GM12878 (cell line): ENCODE measurements at regions not wholly inside any gene's neighbourhood (a gene's known extent, or its start where the extent isn't known, plus 50 kb on each side); places are given as distances from the start of the nearest gene placed in this dataset.
A peak's percentile ranks its signal among the peaks of the same experiment; 100 is the strongest.

Experiments
- ATAC-seq: fragments of 200-7000 bp; cut with Tn5 transposase; 3 replicates; pipeline ENCODE4 v1.9.1; 2020; ENCODE audit warnings: mild to moderate bottlenecking, moderate library complexity
- BruUV-seq: library from RNA; stranded (reverse); fragments of 400-500 nt; replicated peaks from 2 replicates; lab custom pipeline; 2021; lab: Mats Ljungman, UMichigan
- CTCF ChIA-PET: fragments of 300-600 bp; sonication (Branson Sonifier 250); formaldehyde crosslinking; extraction: SDS; loops from one replicate; lab custom pipeline; 2021; ENCODE audit warnings: inconsistent platforms; lab: Yijun Ruan, JAX
- POLR2A ChIA-PET: fragments of 350-600 bp; formaldehyde crosslinking; extraction: SDS; loops from one replicate; lab custom pipeline; 2021; ENCODE audit warnings: inconsistent platforms; lab: Charles Lee
- RAD21 ChIA-PET: fragments of 300-600 bp; sonication (Branson Sonifier 250); formaldehyde crosslinking; loops from one replicate; lab custom pipeline; 2023; ENCODE audit warnings: antibody characterized with exemption; ENCODE audit not compliant: unreplicated experiment; lab: Charles Lee
- SMC1A ChIA-PET: fragments of 300-600 bp; sonication (Branson Sonifier 250); formaldehyde crosslinking; loops from one replicate; lab custom pipeline; 2023; ENCODE audit not compliant: unreplicated experiment, uncharacterized antibody; lab: Charles Lee
- DNase-seq: peaks from one replicate; pipeline ENCODE4 v3.0.0-alpha.2; 2011; ENCODE audit warnings: low read depth, low spot score
- FAIRE-seq: peaks from 3 replicates; lab custom pipeline; 2011; peaks lifted over from hg19 to GRCh38; lab: Jason Lieb, UNC
- H2AFZ ChIP-seq: 2 replicates; pipeline ENCODE4 v1.6.0; 2011; ENCODE audit warnings: low read depth, low read length, control low read depth; ENCODE audit not compliant: control insufficient read depth
- H3K27ac ChIP-seq: 2 replicates; pipeline ENCODE4 v1.5.1; 2011; ENCODE audit warnings: control low read depth; ENCODE audit not compliant: control insufficient read depth, insufficient read depth
- H3K27me3 ChIP-seq, 2 experiments: replicated peaks in 1 of 2; 2 replicates each; pipeline versions ENCODE4 v1.6.0 to v1.6.1; 2011; ENCODE audit warnings: low read length in 1 of 2; ENCODE audit not compliant: control insufficient read depth in 2 of 2, insufficient read depth in 2 of 2
- H3K36me3 ChIP-seq, 2 experiments: 2 replicates each; pipeline ENCODE4 v1.5.1; 2011; ENCODE audit warnings: low read length in 1 of 2; ENCODE audit not compliant: control insufficient read depth in 2 of 2, insufficient read depth in 2 of 2
- H3K4me1 ChIP-seq: 2 replicates; pipeline ENCODE4 v1.6.1; 2011; ENCODE audit warnings: mild to moderate bottlenecking, low read length, moderate library complexity, mixed read lengths; ENCODE audit not compliant: control insufficient read depth, insufficient read depth
- H3K4me2 ChIP-seq: 2 replicates; pipeline ENCODE4 v1.6.0; 2011; ENCODE audit warnings: control low read depth; ENCODE audit not compliant: control insufficient read depth, insufficient read depth
- H3K4me3 ChIP-seq: fragments of 200-600 bp; sonication (generic); 2 replicates; pipeline ENCODE4 v1.5.1; 2016
- H3K79me2 ChIP-seq: 2 replicates; pipeline ENCODE4 v1.6.0; 2011; ENCODE audit warnings: low read length; ENCODE audit not compliant: control insufficient read depth, insufficient read depth
- H3K9ac ChIP-seq: 2 replicates; pipeline ENCODE4 v1.8.0; 2011; ENCODE audit warnings: low read length, control low read depth, mixed read lengths; ENCODE audit not compliant: control insufficient read depth, insufficient read depth
- H3K9me3 ChIP-seq: replicated peaks from 3 replicates; pipeline ENCODE4 v1.5.1; 2011; ENCODE audit warnings: mild to moderate bottlenecking, low read length; ENCODE audit not compliant: control insufficient read depth, insufficient read depth
- H4K20me1 ChIP-seq: 2 replicates; pipeline ENCODE4 v1.6.0; 2011; ENCODE audit not compliant: control insufficient read depth, insufficient read depth
- ATF7 ChIP-seq: fragments of 450-650 bp; IDR thresholded peaks from 2 replicates; pipeline ENCODE4 v1.6.1; 2016; ENCODE audit warnings: low read depth, mild to moderate bottlenecking
- CREM ChIP-seq: IDR thresholded peaks from 2 replicates; pipeline ENCODE4 v1.6.1; 2014; ENCODE audit warnings: antibody characterized with exemption, low read depth
- EED ChIP-seq: sonication (generic); IDR thresholded peaks from 2 replicates; pipeline ENCODE4 v1.6.1; 2016; ENCODE audit warnings: antibody characterized with exemption, low read depth
- ETV6 ChIP-seq, 2 experiments: fragments of 450-650 bp in 1 of 2; IDR thresholded peaks in 1 of 2; conservative IDR thresholded peaks in 1 of 2; 2 replicates each; pipeline ENCODE4 v1.6.1; 2014; ENCODE audit warnings: antibody characterized with exemption in 1 of 2, borderline replicate concordance in 1 of 2, low read depth in 1 of 2, mild to moderate bottlenecking in 1 of 2, moderate library complexity in 1 of 2
- HCFC1 ChIP-seq: fragments of 150-350 bp; IDR thresholded peaks from 2 replicates; pipeline ENCODE4 v1.6.1; 2014; ENCODE audit warnings: low read length
- MEF2A ChIP-seq: IDR thresholded peaks from 2 replicates; pipeline ENCODE4 v1.6.1; 2011; ENCODE audit warnings: low read depth, mild to moderate bottlenecking, low read length, moderate library complexity; ENCODE audit not compliant: insufficient read depth
- NFIC ChIP-seq: IDR thresholded peaks from 2 replicates; pipeline ENCODE4 v1.6.1; 2012; ENCODE audit warnings: low read depth, mild to moderate bottlenecking, inconsistent platforms, low read length, moderate library complexity
- RAD51 ChIP-seq: fragments of 450-650 bp; IDR thresholded peaks from 2 replicates; pipeline ENCODE4 v1.6.1; 2016; ENCODE audit warnings: moderate library complexity, mild to moderate bottlenecking, inconsistent platforms
- RELA ChIP-seq: fragments of 450-650 bp; IDR thresholded peaks from 2 replicates; pipeline ENCODE4 v1.8.0; 2014; ENCODE audit warnings: borderline replicate concordance; ENCODE audit not compliant: partially characterized antibody
- SMARCA5 ChIP-seq: fragments of 450-650 bp; IDR thresholded peaks from 2 replicates; pipeline ENCODE4 v1.6.1; 2017; ENCODE audit warnings: mild to moderate bottlenecking
- SREBF1 ChIP-seq: IDR thresholded peaks from 2 replicates; pipeline ENCODE4 v1.6.1; 2012; ENCODE audit warnings: mild to moderate bottlenecking, low read length
- TBL1XR1 ChIP-seq: IDR thresholded peaks from 2 replicates; pipeline ENCODE4 v1.6.1; 2012; ENCODE audit warnings: low read depth, low read length, improper control_type of control experiment
- YY1 ChIP-seq: IDR thresholded peaks from 2 replicates; pipeline ENCODE4 v1.6.1; 2011; ENCODE audit warnings: low read depth, mild to moderate bottlenecking, low read length
- ZNF384 ChIP-seq: IDR thresholded peaks from 2 replicates; pipeline ENCODE4 v1.6.1; 2012; ENCODE audit warnings: low read depth, mild to moderate bottlenecking, low read length, improper control_type of control experiment, borderline replicate concordance
- WGBS: methylation state at CpG from one replicate; pipeline ENCODE4 v1.1.6; 2016; ENCODE audit warnings: low lambda C conversion rate; ENCODE audit not compliant: insufficient replicate concordance, insufficient coverage; ENCODE audit errors: missing lambda C conversion rate; 5-methylcytosine and 5-hydroxymethylcytosine counted together
- in situ Hi-C: fragments of 300-500 bp; cut with MboI; formaldehyde crosslinking; loops from 9 replicates; pipeline ENCODE4 v1.14.3; 2018; ENCODE audit warnings: mixed read lengths
- intact Hi-C: fragments of 100-400 bp; cut with micrococcal nuclease; formaldehyde crosslinking; loops from one replicate; pipeline ENCODE4 v1.14.2; 2022; ENCODE audit not compliant: unreplicated experiment
- TF ChIP-seq, protein P1 (sequence below): fragments of 450-650 bp; conservative IDR thresholded peaks from 2 replicates; pipeline ENCODE4 v1.6.1; 2017; ENCODE audit warnings: mild to moderate bottlenecking, moderate library complexity
- TF ChIP-seq, protein P2 (sequence below): fragments of 450-650 bp; IDR thresholded peaks from 2 replicates; pipeline ENCODE4 v1.6.1; 2017; ENCODE audit warnings: low read depth, mild to moderate bottlenecking, moderate library complexity

DNA sequence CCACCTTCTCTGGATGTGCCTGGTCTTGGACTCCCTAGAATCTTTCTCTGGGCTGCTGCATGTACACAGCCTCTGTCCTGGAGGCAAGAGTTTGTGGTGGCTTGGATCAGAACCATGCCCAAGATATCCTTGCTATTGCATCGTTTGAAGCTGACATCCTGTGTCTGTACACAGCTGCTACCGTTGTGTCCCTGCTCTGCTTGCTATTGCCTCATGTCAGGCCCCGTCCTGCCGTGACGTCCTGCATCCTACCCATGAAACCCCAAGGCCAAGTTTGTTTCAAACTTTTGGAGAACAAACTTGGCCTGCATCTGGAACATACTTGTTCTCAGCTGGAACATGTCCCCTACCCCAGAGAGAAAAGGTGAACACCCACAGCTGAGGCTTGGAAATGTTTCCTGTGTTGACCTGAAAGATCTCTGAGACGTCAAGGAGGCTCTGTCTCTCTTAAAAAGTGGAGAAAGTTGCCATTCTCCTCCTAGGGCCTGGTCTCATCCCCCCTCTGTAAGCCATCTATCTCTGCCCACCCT lies 78.1 kb downstream of the HFE start (continued):
- TF ChIP-seq, protein P1, sequence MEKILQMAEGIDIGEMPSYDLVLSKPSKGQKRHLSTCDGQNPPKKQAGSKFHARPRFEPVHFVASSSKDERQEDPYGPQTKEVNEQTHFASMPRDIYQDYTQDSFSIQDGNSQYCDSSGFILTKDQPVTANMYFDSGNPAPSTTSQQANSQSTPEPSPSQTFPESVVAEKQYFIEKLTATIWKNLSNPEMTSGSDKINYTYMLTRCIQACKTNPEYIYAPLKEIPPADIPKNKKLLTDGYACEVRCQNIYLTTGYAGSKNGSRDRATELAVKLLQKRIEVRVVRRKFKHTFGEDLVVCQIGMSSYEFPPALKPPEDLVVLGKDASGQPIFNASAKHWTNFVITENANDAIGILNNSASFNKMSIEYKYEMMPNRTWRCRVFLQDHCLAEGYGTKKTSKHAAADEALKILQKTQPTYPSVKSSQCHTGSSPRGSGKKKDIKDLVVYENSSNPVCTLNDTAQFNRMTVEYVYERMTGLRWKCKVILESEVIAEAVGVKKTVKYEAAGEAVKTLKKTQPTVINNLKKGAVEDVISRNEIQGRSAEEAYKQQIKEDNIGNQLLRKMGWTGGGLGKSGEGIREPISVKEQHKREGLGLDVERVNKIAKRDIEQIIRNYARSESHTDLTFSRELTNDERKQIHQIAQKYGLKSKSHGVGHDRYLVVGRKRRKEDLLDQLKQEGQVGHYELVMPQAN: no peak
- no peak for TF ChIP-seq RAD51
- no peak for TF ChIP-seq ZNF384
- TF ChIP-seq, protein P2, sequence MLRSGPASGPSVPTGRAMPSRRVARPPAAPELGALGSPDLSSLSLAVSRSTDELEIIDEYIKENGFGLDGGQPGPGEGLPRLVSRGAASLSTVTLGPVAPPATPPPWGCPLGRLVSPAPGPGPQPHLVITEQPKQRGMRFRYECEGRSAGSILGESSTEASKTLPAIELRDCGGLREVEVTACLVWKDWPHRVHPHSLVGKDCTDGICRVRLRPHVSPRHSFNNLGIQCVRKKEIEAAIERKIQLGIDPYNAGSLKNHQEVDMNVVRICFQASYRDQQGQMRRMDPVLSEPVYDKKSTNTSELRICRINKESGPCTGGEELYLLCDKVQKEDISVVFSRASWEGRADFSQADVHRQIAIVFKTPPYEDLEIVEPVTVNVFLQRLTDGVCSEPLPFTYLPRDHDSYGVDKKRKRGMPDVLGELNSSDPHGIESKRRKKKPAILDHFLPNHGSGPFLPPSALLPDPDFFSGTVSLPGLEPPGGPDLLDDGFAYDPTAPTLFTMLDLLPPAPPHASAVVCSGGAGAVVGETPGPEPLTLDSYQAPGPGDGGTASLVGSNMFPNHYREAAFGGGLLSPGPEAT: no peak
- TF ChIP-seq ATF7: no peak
- TF ChIP-seq HCFC1: no peak
- no peak for TF ChIP-seq TBL1XR1

DNA sequence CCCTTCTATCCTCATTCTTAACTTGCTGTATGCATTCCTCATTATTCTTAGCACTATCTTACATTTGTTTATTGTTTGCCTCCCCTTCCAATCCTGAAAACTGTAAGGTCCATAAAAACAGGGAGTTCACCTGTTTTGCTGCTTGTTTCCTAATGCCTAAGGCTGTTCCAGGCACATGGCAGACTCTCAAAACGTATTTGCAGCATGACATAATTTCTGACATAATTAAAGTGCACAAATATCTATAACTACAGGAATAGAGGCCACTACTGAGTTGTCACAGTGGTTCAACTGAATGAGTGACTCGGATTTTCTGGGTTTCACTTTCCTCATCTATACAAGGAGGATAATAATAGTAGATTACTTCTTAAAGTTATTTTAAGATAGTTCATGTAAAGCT lies 83.0 kb downstream of the HFE start:
- H3K27me3 ChIP-seq: no peaks in the 10 kb centered on the region
- ChIA-PET CTCF (interaction anchor here (0.6 to 2.6 kb wide), 5 partner anchors 10 to 104 kb away, joined by 3 to 11 read pairs (median 3); a partner anchor contains a TSS), SMC1A (interaction anchor here (1.2 to 6.5 kb wide), 4 partner anchors 11 to 42 kb away, joined by 4 to 50 read pairs (median 4); a partner anchor contains a TSS), RAD21 (interaction anchor here (0.7 to 1.9 kb wide), 5 partner anchors 11 to 170 kb away, joined by 3 to 7 read pairs (median 4); a partner anchor contains a TSS), POLR2A (interaction anchor here (1.1 to 4.1 kb wide), 4 partner anchors 8 to 29 kb away, joined by 3 to 23 read pairs (median 4); a partner anchor contains a TSS)
- no peak for DNase-seq
- no peaks in the 10 kb centered on the region for H3K9me3 ChIP-seq
- no peak for FAIRE-seq
- intact Hi-C loops (loop anchor here (5.0 to 10.0 kb wide), 4 partner anchors 102 to 425 kb away; partner anchors contain the start of gene ABT1), in situ Hi-C loops (no loop called here)
- H3K4me1 ChIP-seq: peaks cover 25% of the 10 kb centered on the region
- H4K20me1 ChIP-seq: no peaks in the 10 kb centered on the region
- peaks cover 32% of the 10 kb centered on the region for H3K79me2 ChIP-seq
- no TSS peak for BruUV-seq
- ATAC-seq: peak; percentile 28
- peak overlapping the region; percentile 99 for H3K4me2 ChIP-seq
- H3K9ac ChIP-seq: peak overlapping the region; percentile 96
- no peaks in the 10 kb centered on the region for H3K36me3 ChIP-seq
- peak overlapping the region; percentile 98 for H3K27ac ChIP-seq
- WGBS: 2% methylated on average over 2 of the region's 2 CpGs
- peak overlapping the region; percentile 36; the same call in 1 of the 2 replicates for H3K4me3 ChIP-seq
- H2AFZ ChIP-seq: peak overlapping the region; percentile 42
- peak; percentile 27; the same call in 1 of the 2 replicates for TF ChIP-seq CREM
- TF ChIP-seq ETV6 (conservative IDR thresholded peaks at IDR 0.05 in 1 of 2, IDR thresholded peaks at IDR 0.05 in 1 of 2; ENCODE audit: borderline replicate concordance in 1 of 2, low read depth in 1 of 2): no peak
- TF ChIP-seq, protein P2: no peak
- no peak for TF ChIP-seq EED
- peak; percentile 33; the same call in 1 of the 2 replicates for TF ChIP-seq NFIC
- 0 out of 2 replicates have a peak, but pooled peaks have one; percentile 10 for TF ChIP-seq YY1
- no peak for TF ChIP-seq RELA
- TF ChIP-seq SREBF1: no peak
- 0 out of 2 replicates have a peak, but pooled peaks have one; percentile 33 for TF ChIP-seq MEF2A
- no peak for TF ChIP-seq SMARCA5
